GM13976 (cell line): ENCODE measurements at regions not wholly inside any gene's neighbourhood (a gene's known extent, or its start where the extent isn't known, plus 50 kb on each side); places are given as distances from the start of the nearest gene placed in this dataset.
"Not testable (repeated sequence)": the region's sequence is repeated elsewhere in the genome, so short reads cannot be mapped to it uniquely, and the experiment has no call there.

ENCODE experiments used
- DNase-seq: peaks from one replicate; pipeline ENCODE4 v3.0.0; 2012; ENCODE audit warnings: low spot score
- CTCF ChIP-seq: IDR thresholded peaks from 2 replicates; pipeline ENCODE4 v1.5.1; 2012; ENCODE audit warnings: borderline replicate concordance, mild to moderate bottlenecking; ENCODE audit not compliant: insufficient read depth; ENCODE audit errors: extremely low read depth, missing control alignments, control extremely low read depth
- in situ Hi-C: fragments of 300-500 bp; cut with MboI; formaldehyde crosslinking; loops from one replicate; pipeline ENCODE4 v1.12.0; 2022; ENCODE audit warnings: low sequenced_read_pairs, mixed read lengths, inconsistent platforms; ENCODE audit not compliant: unreplicated experiment

GRCh38 chr21:33966324-33966949 is 50.8 kb upstream of the ATP5PO start:
- in situ Hi-C loops = no loop called here
- TF ChIP-seq CTCF = no peak
- no peak for DNase-seq

- DNase-seq, in situ Hi-C loops: not testable (repeated sequence)
Measured at GRCh38 chr21:33965662-33966061, 50.1 kb upstream of the ATP5PO start.
